Coronary artery (tissue), 2 donors: ENCODE measurements at regions not wholly inside any gene's neighbourhood (a gene's known extent, or its start where the extent isn't known, plus 50 kb on each side); places are given as distances from the start of the nearest gene placed in this dataset.
"Not testable (repeated sequence)": the region's sequence is repeated elsewhere in the genome, so short reads cannot be mapped to it uniquely, and the experiment has no call there.

Experiments used
- DNase-seq: peaks from one replicate; pipeline ENCODE4 v3.0.0-alpha.2; 2017; ENCODE audit warnings: low spot score
- H3K27ac ChIP-seq, 2 donors: fragments of 200-600 bp; sonication (generic); one replicate each; pipeline ENCODE4 v1.5.1; 2016 to 2019
- H3K4me3 ChIP-seq: fragments of 200-600 bp; sonication (generic); 2 replicates; pipeline ENCODE4 v1.5.1; 2016; ENCODE audit warnings: mild to moderate bottlenecking, moderate library complexity
- TF ChIP-seq, protein P1 (sequence below): fragments of 200-600 bp; sonication (generic); IDR thresholded peaks from one replicate; pipeline ENCODE4 v1.5.1; 2019; ENCODE audit warnings: antibody characterized with exemption

DNA sequence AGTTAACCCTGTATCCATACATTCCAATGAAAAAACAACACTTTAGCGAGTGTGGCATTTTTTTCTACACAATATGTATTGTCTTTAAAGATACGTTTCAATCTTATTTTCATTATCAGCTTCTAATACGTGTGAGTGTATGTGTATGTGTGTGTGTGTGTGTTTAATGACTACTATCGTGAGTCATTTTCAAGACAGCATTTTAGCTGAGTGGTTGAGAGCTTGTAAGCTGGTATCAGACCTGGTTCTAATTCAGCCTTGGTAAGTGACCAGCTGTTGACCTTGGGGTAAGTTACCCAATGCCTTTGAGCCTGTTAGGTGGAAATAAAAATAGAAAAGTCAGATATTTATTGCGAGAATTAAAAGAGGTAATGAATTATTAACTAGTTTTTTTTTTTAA is 320.0 kb upstream of the NT5E start:
- TF ChIP-seq, protein P1, sequence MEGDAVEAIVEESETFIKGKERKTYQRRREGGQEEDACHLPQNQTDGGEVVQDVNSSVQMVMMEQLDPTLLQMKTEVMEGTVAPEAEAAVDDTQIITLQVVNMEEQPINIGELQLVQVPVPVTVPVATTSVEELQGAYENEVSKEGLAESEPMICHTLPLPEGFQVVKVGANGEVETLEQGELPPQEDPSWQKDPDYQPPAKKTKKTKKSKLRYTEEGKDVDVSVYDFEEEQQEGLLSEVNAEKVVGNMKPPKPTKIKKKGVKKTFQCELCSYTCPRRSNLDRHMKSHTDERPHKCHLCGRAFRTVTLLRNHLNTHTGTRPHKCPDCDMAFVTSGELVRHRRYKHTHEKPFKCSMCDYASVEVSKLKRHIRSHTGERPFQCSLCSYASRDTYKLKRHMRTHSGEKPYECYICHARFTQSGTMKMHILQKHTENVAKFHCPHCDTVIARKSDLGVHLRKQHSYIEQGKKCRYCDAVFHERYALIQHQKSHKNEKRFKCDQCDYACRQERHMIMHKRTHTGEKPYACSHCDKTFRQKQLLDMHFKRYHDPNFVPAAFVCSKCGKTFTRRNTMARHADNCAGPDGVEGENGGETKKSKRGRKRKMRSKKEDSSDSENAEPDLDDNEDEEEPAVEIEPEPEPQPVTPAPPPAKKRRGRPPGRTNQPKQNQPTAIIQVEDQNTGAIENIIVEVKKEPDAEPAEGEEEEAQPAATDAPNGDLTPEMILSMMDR, result no peak
- no peak overlapping the region for H3K27ac ChIP-seq
- no peak for DNase-seq
- H3K4me3 ChIP-seq, result no peak overlapping the region

DNA sequence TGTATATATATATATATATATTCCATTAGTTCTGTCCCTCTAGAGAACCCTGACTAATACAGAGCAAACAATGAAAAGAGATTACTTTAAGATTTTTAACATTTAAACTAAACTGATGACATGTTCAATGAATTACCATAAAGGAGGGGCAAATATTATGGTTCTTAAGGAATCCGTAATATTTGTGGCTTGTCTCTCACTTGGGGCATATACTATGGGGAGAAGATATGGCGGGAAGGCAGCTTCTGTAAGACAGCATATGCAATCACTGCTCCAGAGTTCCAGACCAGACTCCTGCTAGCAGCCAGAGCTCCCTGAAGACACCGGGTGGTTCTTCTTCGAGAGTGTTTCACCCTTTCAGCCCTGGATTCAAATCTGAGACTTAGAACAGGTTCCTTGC is 321.1 kb upstream of the NT5E start:
- TF ChIP-seq, protein P1, result no peak
- Histone ChIP-seq H3K27ac (no peak overlapping the region), H3K4me3 (no peak overlapping the region)
- no peak for DNase-seq

DNA sequence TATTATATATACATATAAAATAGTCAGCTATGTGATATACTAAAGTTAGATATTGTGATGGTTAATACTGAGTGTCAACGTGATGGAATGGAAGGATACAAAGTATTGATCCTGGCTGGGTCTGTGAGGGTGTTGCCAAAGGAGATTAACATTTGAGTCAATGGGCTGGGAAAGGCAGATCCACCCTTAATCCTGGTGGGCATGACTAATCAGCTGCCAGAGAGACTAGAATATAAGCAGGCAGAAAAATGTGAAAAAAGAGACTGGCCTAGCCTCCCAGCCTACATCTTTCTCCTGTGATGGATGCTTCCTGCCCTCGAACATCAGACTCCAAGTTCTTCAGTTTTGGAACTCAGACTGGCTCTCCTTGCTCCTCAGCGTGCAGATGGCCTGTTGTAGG is 321.6 kb upstream of the NT5E start:
- not testable (repeated sequence) for H3K27ac ChIP-seq, H3K4me3 ChIP-seq, DNase-seq

DNA sequence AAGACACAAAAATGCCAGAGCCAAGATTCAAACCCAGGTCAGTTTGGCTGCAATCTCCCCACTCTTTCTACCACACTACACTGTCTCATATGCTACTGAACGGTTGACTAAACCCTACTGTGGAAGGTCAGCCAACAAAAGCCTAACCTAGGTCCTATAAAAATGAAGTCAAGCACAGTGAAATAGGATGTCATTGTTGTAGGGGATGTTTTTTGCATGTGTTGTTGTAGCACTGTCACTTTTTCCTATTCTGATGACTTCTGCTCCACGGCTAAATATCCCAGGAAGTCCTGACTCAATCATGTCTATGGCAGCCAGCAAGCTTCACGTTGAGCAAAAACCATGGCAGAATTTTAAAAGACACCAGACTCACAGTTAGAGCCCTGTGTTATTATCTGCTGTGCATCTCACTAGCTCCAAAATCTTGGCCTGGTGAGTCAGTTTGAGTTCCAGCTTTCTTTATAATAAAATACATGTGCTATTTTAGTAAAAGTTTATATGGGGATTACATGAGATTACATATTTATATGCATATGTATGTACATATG is 322.1 kb upstream of the NT5E start:
- H3K4me3 ChIP-seq, result no peak overlapping the region
- H3K27ac ChIP-seq, result no peak overlapping the region
- TF ChIP-seq, protein P1, result no peak
- no peak for DNase-seq

DNA sequence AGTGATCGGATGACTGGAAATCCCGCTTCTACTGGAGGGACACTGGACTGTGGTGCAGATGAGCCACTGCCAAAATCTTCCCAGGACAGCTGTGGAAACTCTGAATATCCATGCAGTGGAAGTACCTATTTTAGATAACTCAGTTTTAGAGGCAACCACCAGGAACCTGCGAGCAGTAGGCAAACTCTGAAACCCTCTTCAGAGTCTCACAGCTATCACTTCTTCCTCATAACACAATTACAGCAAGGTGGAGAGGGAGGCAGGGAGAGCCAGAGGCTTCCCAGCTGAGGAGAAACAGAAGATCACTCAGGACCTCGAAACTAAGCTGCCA is 322.8 kb upstream of the NT5E start:
- no peak for DNase-seq
- Histone ChIP-seq H3K27ac (no peak overlapping the region), H3K4me3 (no peak overlapping the region)
- TF ChIP-seq, protein P1, result no peak

DNA sequence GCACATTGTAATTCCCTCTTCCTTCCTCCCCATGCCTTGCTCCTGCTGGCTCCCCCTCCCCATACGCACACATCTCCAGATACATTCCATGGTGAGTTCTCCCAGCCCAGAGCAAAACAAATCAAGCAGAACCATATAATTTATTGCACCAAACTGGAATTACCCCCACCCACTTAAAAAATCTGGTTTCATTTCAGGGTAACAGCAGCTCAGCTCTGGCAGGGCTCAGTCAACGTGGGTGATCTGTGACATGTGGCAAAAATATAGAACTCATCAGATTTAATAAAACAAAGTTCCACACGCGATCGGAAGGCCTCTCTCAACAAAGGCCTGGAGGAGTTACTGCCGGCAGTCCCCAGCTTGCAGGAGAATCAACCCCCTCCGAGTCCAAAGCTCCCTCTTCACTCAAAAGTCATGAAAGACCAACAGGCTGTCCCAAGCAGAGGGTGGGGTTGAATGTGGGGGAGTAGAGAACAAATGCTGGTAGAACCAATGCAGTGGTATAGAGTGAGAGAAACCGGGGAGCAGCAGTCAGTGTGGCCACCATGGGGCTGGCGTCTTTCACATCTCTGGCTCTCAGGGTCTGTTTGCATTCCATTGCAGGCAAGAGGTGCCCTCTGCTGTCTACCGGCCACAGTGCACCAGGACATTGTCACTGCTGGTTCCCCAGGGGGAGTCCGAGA is 323.3 kb upstream of the NT5E start:
- DNase-seq, result no peak
- no peak overlapping the region for H3K4me3 ChIP-seq
- TF ChIP-seq, protein P1, result no peak
- no peak overlapping the region for H3K27ac ChIP-seq

DNA sequence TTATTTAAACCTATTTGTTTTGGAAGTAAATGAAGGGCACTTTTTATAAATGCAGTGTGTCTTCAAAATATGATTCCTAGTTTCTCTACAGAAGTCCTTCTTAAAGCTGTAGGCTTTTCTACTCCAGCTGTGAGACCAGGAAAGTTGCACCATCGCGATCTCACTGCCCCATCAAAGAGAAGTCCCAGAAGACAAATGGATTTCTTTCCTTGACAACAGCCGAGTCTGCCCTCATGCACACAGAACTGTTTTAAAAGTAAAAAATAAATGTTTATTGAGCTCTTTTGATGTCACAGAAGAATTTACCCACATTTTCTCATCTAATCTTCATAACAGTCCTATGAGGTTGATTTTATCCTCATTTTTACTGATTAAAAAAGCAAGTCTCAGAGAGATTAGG is 324.4 kb upstream of the NT5E start:
- TF ChIP-seq, protein P1, result no peak
- Histone ChIP-seq H3K4me3 (no peak overlapping the region), H3K27ac (no peak overlapping the region)
- DNase-seq, result no peak
